Activated CD4-positive, alpha-beta T cell treated with anti-CD3 and anti-CD28 coated beads, Interleukin-2, amount 50 U/mL, for 4 hours (primary cell): ENCODE measurements at regions not wholly inside any gene's neighbourhood (a gene's known extent, or its start where the extent isn't known, plus 50 kb on each side); places are given as distances from the start of the nearest gene placed in this dataset.

ENCODE experiments used
- DNase-seq, 2 experiments: peaks; one replicate each; pipeline ENCODE4 v3.0.0-alpha.2; 2020

DNA sequence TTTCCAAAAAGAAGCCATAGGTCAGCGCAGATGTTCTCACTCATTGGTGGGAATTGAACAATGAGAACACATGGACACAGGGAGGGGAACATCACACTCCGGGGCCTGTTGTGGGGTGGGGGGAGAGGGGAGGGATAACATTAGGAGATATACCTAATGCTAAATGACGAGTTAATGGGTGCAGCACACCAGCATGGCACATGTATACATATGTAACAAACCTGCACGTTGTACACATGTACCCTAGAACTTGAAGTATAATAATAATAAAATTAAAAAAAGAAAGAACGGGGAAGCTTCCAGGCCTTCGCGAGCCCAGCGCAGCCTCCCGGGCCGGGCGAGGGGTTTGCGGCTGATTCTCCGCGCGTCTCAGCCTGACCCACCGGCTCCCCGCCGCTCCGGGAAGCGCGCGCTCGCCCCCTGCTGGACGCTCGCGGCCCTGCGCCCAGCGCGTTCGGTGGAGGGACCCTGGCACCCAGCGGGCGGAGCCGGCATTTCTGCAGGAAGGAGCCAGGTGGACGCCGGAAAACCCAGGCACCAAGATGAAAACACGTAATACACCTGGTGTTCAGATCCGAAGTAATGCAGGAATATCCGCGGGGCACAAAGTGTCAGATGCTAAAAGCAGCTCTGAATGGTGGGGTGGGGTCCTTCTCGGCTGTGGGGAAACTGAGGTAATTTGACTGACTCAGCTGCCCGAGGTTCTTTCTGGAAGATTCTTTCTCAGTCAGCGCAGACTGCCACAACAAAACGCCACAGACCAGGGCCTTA, 67.1 kb upstream of the PPP1R26 start:
- peak; percentile 43 to 51 for DNase-seq

DNA sequence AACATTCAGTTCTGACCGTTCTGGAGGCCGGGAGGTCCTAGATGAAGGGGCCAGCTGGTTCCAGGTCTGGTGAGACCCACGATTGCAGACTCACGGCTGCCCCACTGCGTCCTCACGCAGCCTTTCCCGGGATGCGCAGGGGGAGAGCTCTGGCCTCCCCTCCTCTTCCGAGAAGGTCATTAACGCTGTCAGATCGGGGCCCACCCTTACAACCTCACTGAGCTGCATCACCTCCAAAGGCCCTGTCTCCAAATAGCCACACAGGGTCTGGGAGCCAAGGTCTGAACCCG, 66.6 kb upstream of the PPP1R26 start:
- no peak for DNase-seq

DNA sequence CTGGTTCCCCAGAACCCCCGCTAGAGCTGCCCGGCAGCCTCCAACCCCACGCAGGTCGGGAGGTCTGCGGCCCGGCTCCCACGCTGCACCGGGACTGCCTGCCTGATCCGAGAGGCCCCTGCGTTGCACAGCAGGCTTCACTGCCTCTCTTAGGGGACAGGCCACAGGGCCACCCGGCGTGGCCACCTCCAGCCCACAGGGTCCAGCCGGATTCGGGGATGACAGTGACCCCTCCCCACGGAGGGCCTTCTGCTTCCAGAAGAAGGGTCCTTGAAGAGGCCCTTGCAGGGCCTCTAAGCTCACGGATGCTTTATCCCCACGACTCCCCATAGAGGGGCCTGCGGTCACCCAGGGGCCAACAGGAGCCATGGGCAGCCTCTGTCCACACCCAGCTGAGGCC, 66.1 kb upstream of the PPP1R26 start:
- DNase-seq, result no peak

DNA sequence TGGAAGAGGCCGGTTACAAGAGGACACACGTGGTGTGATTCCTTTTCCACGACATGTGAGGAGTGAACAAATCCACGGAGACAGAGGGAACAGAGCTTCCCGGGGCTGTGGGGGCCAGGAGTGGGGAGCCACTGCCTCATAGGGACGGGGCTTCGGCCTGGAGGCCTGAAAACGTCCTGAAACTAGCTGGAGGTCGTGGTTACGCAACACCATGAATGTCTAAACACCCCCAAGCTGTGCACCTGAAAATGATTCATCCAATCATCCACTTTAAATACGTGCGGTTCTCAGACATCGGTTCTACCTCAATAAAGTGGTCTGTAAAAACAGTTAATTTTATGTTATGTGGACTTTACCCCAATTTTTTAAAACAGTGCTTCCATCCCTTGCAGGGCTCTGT, 65.3 kb upstream of the PPP1R26 start:
- no peak for DNase-seq

DNA sequence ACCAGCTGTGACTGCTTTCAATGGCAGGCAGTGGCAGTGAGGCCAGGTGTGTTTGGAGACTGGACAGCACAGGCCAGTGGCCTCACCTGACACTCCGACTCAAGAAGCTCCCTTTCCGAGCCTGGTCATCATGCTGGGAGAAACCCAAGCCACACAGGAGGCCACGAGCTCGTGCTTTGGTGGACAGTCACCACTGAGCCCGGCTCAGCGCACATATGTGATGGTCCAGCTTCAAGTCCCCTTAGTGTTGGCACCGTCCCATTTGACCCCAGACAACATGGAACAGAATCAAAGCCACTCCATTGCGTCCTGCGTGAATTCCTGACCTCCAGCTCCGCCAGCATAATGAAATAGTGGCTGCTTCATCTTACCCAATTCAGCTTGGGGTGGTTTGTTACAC, 64.0 kb upstream of the PPP1R26 start:
- DNase-seq, result no peak

DNA sequence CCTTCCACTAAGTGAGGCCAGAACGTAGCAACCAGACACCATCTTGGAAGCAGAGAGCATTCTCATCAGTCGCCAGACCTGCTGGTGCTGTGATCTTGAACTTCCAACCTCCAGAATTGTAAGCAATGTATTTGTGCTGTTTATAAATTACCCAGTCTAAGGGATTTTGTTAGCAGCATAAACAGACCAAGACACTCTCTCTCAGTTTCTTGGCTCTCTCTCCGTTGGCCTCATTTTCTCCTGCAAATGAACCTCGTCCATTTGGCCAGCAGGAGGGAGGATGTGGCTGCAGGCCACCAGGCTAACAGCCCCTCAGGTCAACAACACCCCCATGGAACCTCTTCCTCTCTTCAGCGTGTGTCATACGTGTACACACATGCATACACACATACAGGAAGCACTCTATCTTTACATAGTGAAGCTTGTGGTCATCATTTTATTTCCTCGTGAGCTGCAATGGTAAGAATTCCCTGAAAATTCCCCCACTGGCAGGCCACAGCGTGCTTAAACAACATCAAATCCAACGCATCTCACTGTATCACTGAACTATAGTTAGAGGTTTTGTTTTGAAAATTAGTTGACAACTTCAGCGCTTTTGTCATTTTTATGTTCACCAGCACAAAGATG, 62.8 kb upstream of the PPP1R26 start:
- no peak for DNase-seq

DNA sequence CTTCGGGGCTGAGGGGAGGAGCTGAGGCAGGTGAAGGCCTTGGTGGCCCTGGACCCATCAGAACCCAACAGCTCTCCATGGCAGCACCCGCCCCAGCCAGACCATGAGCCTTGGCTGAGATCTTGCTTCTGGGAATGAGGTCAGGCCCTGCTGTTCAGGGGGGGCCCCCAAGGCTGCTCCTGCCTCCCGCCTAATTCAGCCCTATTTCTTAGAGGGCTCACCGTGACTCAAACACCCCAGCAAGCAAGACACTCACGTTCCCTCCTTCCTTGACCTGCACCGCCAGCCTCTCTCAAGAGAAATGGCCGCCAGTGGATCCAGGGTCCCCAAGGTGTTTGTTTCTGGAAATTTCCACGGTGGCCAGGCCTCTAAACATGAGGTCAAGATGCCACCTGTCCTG, 61.4 kb upstream of the PPP1R26 start:
- DNase-seq, result no peak

DNA sequence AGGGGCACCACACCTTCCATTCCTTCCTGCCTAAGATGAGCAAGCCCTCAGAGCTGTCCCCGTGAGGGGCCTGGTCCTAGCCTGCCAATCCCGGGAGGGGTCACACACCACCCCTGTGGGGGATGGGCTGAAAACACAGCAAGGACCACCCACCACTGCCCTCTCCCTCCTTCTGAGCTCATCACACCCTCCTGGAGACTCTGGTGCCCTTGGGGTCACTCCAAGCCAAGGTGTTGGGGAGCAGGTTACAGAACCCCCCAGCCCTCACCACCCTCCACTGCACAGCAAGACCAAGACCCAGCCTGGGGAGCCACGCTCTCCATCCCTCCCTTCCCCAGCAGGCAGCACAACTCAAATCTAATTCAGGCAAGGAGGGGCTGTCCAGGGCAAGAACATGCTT, 60.5 kb upstream of the PPP1R26 start:
- DNase-seq, result no peak

DNA sequence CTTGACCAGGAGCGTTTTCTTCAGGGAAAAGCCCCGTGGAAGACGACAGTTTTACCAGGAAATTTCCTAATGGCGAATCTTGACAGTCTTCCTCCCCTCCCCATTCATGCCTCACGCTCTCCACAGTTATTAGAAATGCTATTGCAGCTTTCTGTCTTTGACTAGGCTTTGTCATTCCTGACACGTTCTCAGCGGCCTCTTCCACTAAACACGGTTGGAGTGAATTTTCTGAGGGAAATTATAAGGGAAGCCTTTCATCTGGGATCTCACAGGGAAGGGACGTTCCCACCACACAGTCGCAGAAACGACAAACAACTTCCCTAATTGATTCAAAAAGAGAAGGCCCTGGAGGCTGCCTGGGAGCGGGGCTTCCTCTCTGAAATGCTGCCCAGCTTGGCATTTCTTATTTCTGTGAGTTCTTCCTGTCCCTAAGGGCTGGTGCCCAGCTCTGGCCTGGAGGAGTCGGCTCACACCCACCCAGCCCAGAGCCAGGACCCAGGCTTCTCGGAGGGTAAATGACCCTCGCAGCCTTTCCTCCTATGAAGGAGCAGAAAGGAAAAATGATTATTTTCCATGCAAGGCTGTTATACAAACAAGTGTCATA, 57.1 kb upstream of the PPP1R26 start:
- no peak for DNase-seq

DNA sequence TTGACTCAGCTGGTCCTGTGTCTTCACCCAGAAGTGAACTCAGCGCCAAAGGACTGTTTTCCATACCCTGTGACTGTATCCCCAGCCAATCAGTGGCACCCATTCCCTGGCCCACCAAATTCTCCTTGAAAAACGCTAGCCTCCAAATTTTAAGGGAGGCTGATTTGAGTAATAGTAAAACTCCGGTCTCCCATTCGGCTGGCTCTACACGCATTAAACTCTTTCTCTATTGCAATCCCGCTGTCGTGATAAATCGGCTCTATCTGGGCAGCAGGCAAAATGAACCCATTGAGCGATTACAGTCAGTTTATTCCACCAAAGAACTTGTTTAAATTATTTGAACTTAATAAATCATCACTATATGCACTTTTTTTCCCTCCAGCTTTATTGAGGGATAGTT, 55.9 kb upstream of the PPP1R26 start:
- no peak for DNase-seq
